ENCODE measurements at regions not wholly inside any gene's neighbourhood (a gene's known extent, or its start where the extent isn't known, plus 50 kb on each side); places are given as distances from the start of the nearest gene placed in this dataset.
"Not testable (repeated sequence)": the region's sequence is repeated elsewhere in the genome, so short reads cannot be mapped to it uniquely, and the experiment has no call there.

GRCh38 chr12:100068305-100068704 lies 74.4 kb downstream of the BLTP3B start:
- no peak overlapping the region for H3K4me3 ChIP-seq
- H3K9me3 ChIP-seq = peaks cover 0 to 9% (median 0%) of the 10 kb centered on the region in 4 donors
- TF ChIP-seq CTCF (IDR thresholded peaks at IDR 0.05) = no peak
- no peak for TF ChIP-seq POLR2A (IDR thresholded peaks at IDR 0.05; ENCODE audit: low read depth)
- no peak for TF ChIP-seq EP300 (IDR thresholded peaks at IDR 0.05)
- no peak for TF ChIP-seq POLR2AphosphoS5 (IDR thresholded peaks at IDR 0.05)
- no peak for DNase-seq (ENCODE audit: extremely low spot score)
- intact Hi-C loops (cut with DNase I) = no loop called here
- no peaks in the 10 kb centered on the region for H3K4me1 ChIP-seq
- 90% methylated on average over 1 of the region's 1 CpG for WGBS
- peaks cover 14 to 62% (median 42%) of the 10 kb centered on the region in 4 donors for H3K36me3 ChIP-seq
- no peaks in the 10 kb centered on the region for H3K27me3 ChIP-seq
- no peak overlapping the region for H3K27ac ChIP-seq (replicated peaks in 1 of 4)

GRCh38 chr12:100061814-100062213 lies 77.1 kb upstream of the ANKS1B start:
- TF ChIP-seq POLR2AphosphoS5 (IDR thresholded peaks at IDR 0.05) = no peak
- TF ChIP-seq EP300 (IDR thresholded peaks at IDR 0.05) = no peak
- TF ChIP-seq CTCF (IDR thresholded peaks at IDR 0.05) = no peak
- TF ChIP-seq POLR2A (IDR thresholded peaks at IDR 0.05; ENCODE audit: low read depth) = no peak
- Histone ChIP-seq H3K4me1 (no peaks in the 10 kb centered on the region), H3K9me3 (peaks cover 0 to 3% (median 0%) of the 10 kb centered on the region in 4 donors), H3K4me3 (no peak overlapping the region), H3K27me3 (no peaks in the 10 kb centered on the region), H3K36me3 (peaks cover 24 to 67% (median 44%) of the 10 kb centered on the region in 4 donors), H3K27ac (replicated peaks in 1 of 4) (no peak overlapping the region)
- WGBS = 81% methylated on average over 3 of the region's 3 CpGs
- intact Hi-C loops (cut with DNase I) = no loop called here
- no peak for DNase-seq (ENCODE audit: extremely low spot score)

- TF ChIP-seq POLR2AphosphoS5 (IDR thresholded peaks at IDR 0.05) (no peak), EP300 (IDR thresholded peaks at IDR 0.05) (no peak), CTCF (IDR thresholded peaks at IDR 0.05) (peak in 2 of 3 experiments; percentile 7 to 12), POLR2A (IDR thresholded peaks at IDR 0.05; ENCODE audit: low read depth) (no peak)
- peaks cover 12 to 73% (median 52%) of the 10 kb centered on the region in 4 donors for H3K36me3 ChIP-seq
- intact Hi-C loops (cut with DNase I) = no loop called here
Observed at GRCh38 chr12:100058482-100059029, 73.8 kb upstream of the ANKS1B start.

GRCh38 chr12:100046202-100046601 lies 61.5 kb upstream of the ANKS1B start:
- H3K4me3 ChIP-seq; intact Hi-C loops (cut with DNase I); H3K27ac ChIP-seq (replicated peaks in 1 of 4); DNase-seq (ENCODE audit: extremely low spot score); H3K27me3 ChIP-seq; H3K4me1 ChIP-seq; H3K9me3 ChIP-seq: not testable (repeated sequence)
- 81% methylated on average over 3 of the region's 3 CpGs for WGBS
- H3K36me3 ChIP-seq = peaks cover 22 to 79% (median 44%) of the 10 kb centered on the region in 4 donors

More at GRCh38 chr12:100058482-100059029, 73.8 kb upstream of the ANKS1B start:
- Histone ChIP-seq H3K4me3 (no peak overlapping the region), H3K27ac (replicated peaks in 1 of 4) (no peak overlapping the region), H3K4me1 (no peaks in the 10 kb centered on the region), H3K27me3 (no peaks in the 10 kb centered on the region), H3K9me3 (no peaks in the 10 kb centered on the region)
- no peak for DNase-seq (ENCODE audit: extremely low spot score)
- WGBS = 65% methylated on average over 3 of the region's 3 CpGs

- Histone ChIP-seq H3K4me1 (no peaks in the 10 kb centered on the region), H3K4me3 (no peak overlapping the region), H3K9me3 (no peaks in the 10 kb centered on the region), H3K27ac (replicated peaks in 1 of 4) (no peak overlapping the region), H3K36me3 (peaks cover 14 to 61% (median 32%) of the 10 kb centered on the region in 4 donors), H3K27me3 (no peaks in the 10 kb centered on the region)
- TF ChIP-seq CTCF (IDR thresholded peaks at IDR 0.05) = no peak
- no peak for DNase-seq (ENCODE audit: extremely low spot score)
- 89% methylated on average over 3 of the region's 3 CpGs for WGBS
- intact Hi-C loops (cut with DNase I) = no loop called here
Observed at GRCh38 chr12:100044266-100044665, 59.5 kb upstream of the ANKS1B start.
